ENCODE measurements at regions not wholly inside any gene's neighbourhood (a gene's known extent, or its start where the extent isn't known, plus 50 kb on each side); places are given as distances from the start of the nearest gene placed in this dataset.
A peak's percentile ranks its signal among the peaks of the same experiment; 100 is the strongest.
"Not testable (repeated sequence)": the region's sequence is repeated elsewhere in the genome, so short reads cannot be mapped to it uniquely, and the experiment has no call there.

GRCh38 chr3:43236008-43236407 lies 50.3 kb upstream of the SNRK start:
- DNase-seq, result no peak

- no peak for DNase-seq
Measured at GRCh38 chr3:43233062-43233461, 53.3 kb upstream of the SNRK start.

GRCh38 chr3:43231276-43232000 lies 54.9 kb upstream of the SNRK start:
- DNase-seq, result no peak

GRCh38 chr3:43229865-43230264 lies 56.5 kb upstream of the SNRK start:
- DNase-seq, result not testable (repeated sequence)

GRCh38 chr3:43227685-43228084 lies 58.7 kb upstream of the SNRK start:
- not testable (repeated sequence) for DNase-seq

GRCh38 chr3:43224405-43225073 lies 61.8 kb upstream of the SNRK start:
- no peak for DNase-seq

GRCh38 chr3:43223670-43224364 lies 62.5 kb upstream of the SNRK start:
- peak; percentile 6 to 25 for DNase-seq

GRCh38 chr3:43222590-43222989 lies 63.8 kb upstream of the SNRK start:
- DNase-seq, result no peak

GRCh38 chr3:43221076-43221475 lies 65.3 kb upstream of the SNRK start:
- no peak for DNase-seq

- no peak for DNase-seq
Measured at GRCh38 chr3:43219616-43220015, 66.7 kb upstream of the SNRK start.

- DNase-seq, result no peak
Measured at GRCh38 chr3:43218921-43219320, 67.4 kb upstream of the SNRK start.

- no peak for DNase-seq
Measured at GRCh38 chr3:43218156-43218555, 68.2 kb upstream of the SNRK start.

- no peak for DNase-seq
Measured at GRCh38 chr3:43217633-43218032, 68.7 kb upstream of the SNRK start.

GRCh38 chr3:43217206-43217605 lies 69.1 kb upstream of the SNRK start:
- DNase-seq, result no peak

- DNase-seq, result no peak
Measured at GRCh38 chr3:43215663-43216275, 70.6 kb upstream of the SNRK start.

GRCh38 chr3:43215138-43215537 lies 71.2 kb upstream of the SNRK start:
- no peak for DNase-seq

GRCh38 chr3:43214616-43215015 lies 71.7 kb upstream of the SNRK start:
- DNase-seq, result no peak

GRCh38 chr3:43213631-43214030 lies 72.7 kb upstream of the SNRK start:
- no peak for DNase-seq

- DNase-seq, result no peak
Measured at GRCh38 chr3:43212914-43213611, 73.3 kb upstream of the SNRK start.

- no peak for DNase-seq
Measured at GRCh38 chr3:43211681-43212080, 74.7 kb upstream of the SNRK start.

GRCh38 chr3:43210049-43211027 lies 76.0 kb upstream of the SNRK start:
- DNase-seq, result no peak

GRCh38 chr3:43207628-43208085 lies 78.7 kb upstream of the SNRK start:
- no peak for DNase-seq
